HG03354 (cell line): ENCODE measurements at regions not wholly inside any gene's neighbourhood (a gene's known extent, or its start where the extent isn't known, plus 50 kb on each side); places are given as distances from the start of the nearest gene placed in this dataset.
"Not testable (repeated sequence)": the region's sequence is repeated elsewhere in the genome, so short reads cannot be mapped to it uniquely, and the experiment has no call there.

Experiments
- ATAC-seq: cut with Tn5 transposase; IDR thresholded peaks from one replicate; pipeline ENCODE4 v1.9.1; 2021; ENCODE audit warnings: mild to moderate bottlenecking; ENCODE audit not compliant: unreplicated experiment, poor library complexity, severe bottlenecking

DNA sequence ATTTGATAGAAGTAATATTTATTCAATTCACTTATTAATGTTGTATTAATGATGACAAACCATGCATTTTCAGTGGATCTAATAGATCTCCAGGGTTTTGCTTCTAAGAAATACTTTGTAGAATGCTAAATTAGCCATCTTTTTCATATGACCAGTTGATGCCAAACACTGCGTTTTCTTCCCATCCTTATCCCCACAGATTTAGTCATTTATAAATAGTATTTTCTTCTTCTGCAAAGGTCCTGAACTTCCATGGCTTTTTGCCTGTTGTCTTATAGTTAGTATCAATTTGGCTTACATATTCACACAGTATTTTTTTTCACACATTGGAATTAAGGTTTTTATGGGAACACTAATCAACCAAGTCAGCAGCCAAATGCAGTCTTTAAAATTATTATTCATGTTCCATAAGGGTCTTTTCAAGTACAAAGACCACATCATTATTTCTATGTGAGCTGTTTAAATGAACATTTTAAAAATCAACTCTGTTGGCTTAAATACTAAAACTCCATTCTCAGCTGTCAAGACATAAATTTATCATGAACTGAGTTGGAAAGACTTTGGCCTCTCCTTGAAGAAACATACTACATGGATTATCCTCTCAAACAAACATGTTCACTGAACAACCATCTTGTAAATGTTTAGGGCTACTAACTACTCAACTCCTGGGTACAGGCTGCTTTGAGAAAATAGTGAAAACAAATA, 1278.4 kb upstream of the FLRT2 start:
- ATAC-seq, result no peak

- ATAC-seq, result no peak
Measured at GRCh38 chr14:84252706-84253105, 1277.2 kb upstream of the FLRT2 start.

- ATAC-seq, result no peak
Measured at GRCh38 chr14:84253326-84253725, 1276.6 kb upstream of the FLRT2 start.

- no peak for ATAC-seq
Measured at GRCh38 chr14:84254290-84254689, 1275.7 kb upstream of the FLRT2 start.

- ATAC-seq, result no peak
Measured at GRCh38 chr14:84262932-84263331, 1267.0 kb upstream of the FLRT2 start.

DNA sequence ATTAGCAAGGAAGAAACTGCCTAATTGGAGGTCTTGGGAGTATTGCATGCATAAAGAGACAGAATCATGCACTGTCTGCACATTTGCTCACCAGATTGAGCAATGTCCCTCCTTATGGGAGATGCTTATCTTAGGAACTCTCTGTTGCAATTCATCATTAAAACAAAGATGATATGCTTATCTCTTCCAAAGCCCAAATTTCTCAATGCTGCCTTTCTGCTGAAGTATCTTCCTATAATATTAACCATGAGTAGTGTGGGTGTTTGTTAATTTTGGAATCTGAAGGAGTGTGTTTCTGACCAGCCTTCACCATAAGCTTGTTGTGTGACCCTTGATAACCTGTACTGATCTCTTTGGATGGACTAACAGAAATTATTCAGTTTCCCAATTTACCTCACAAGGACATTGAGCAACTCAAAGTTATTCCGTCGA, 1257.6 kb upstream of the FLRT2 start:
- ATAC-seq, result no peak

DNA sequence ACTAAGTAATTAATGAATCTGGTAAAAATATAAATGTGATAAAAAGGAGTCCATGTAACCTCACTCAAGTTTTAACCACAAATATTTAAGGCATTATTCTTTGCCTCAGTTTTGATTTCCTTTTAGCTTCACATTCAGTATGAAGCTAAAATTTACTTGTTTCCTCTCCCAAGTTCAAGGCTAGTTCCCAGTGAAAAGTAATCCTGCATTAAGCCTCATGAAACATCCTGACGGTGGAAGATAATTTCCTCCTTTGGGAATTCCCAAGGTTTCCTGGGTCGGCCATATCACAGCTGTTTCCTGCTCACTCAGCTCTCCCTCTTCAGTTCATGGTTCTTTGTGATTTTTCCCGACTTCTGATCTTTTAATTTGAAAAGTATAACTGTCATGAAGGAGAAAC, 1256.8 kb upstream of the FLRT2 start:
- no peak for ATAC-seq

GRCh38 chr14:84282618-84283017, 1247.3 kb upstream of the FLRT2 start:
- ATAC-seq, result no peak

- no peak for ATAC-seq
Measured at GRCh38 chr14:84288781-84289180, 1241.2 kb upstream of the FLRT2 start.

GRCh38 chr14:84298663-84299195, 1231.2 kb upstream of the FLRT2 start:
- no peak for ATAC-seq

- ATAC-seq, result no peak
Measured at GRCh38 chr14:84303140-84303539, 1226.8 kb upstream of the FLRT2 start.

DNA sequence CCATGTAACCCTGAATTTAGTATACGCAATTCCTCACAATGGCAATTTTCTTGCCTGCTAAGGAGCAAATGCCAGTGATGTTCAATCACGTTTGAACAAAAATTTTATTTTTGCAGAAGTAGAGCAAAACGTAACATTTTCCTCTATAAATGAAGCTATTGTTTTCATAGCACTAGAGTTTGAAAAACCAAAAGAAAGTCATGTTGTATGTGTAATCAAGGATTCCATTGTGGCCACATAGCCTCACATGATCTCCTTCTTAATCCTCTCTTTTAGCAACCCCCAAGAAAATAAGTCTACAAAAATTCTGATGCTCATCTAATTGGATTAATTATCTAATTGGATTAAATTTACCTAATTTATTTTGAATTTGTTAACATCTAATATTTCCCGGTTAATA, 1217.4 kb upstream of the FLRT2 start:
- ATAC-seq, result no peak

DNA sequence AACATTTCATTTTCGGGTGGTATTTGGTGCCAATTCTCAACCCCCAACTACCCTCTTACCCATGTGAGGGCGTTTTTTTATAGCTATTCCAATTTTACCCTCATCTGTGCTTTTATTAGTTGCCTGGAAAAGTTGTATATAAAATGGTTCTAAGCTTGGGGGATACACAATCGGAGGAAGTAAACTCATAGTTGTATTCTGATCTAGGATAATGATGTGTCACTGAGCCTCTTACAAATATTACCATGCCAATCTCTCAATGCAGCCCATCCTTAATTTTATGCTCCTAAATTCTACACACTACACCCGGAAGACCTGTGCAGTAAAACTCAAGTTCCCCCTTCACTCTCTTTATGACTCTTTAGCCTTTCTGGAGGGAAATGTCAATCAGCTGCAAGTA, 1206.5 kb upstream of the FLRT2 start:
- ATAC-seq, result no peak

DNA sequence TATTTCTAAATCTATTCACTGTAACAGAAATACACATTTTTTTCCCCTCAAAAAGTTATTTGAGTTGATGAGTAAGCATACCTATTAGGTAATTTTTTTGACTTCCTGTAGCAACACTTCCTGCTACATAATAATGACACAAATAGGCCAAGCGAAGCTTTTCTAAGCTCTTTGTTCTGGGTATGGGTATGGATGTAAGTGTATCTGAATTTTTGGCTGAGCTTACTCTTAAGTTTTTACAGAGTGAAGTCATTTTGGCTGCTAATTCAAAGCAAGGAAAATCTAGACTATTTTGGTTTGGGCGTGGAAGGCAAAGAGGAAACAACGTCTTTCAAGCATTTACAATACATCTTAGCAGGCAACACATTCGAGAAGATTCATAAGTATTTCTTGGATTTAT, 1206.0 kb upstream of the FLRT2 start:
- no peak for ATAC-seq

DNA sequence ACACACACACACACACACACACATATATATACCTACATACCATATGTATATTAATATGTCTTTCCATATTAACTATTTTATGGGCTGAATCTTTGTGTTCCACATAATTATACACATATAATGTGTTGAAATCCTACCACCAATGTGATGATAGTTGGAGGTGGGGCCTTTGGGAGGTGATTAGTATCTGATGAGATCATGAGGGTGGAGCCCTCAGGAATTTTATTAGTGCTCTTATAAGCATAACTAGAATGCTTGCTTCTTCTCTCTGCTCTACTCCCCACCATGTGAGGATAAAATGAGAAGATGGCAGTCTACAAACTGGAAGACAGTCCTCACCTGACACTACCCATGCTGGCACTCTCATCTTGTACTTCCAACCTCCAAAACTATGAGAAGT, 1193.5 kb upstream of the FLRT2 start:
- no peak for ATAC-seq

- ATAC-seq, result no peak
Measured at GRCh38 chr14:84340938-84341337, 1189.0 kb upstream of the FLRT2 start.

DNA sequence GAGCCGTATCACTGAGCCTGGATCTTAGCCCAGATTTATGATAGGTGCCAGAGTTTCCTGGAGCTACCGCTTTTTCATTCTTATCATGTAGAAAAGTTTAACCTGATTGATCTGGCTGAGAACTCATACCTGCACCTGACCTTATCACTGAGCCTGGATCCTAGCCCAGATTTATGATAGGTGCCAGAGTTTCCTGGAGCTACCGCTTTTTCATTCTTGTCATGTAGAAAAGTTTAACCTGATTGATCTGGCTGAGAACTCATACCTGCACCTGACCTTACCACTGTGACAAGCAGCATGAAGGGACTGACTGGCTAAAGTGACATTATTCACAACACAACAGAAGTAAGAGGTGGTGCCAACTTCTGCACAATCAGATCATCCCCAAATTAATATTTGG, 1188.1 kb upstream of the FLRT2 start:
- not testable (repeated sequence) for ATAC-seq

- ATAC-seq, result no peak
Measured at GRCh38 chr14:84343656-84344055, 1186.3 kb upstream of the FLRT2 start.

GRCh38 chr14:84351646-84352045, 1178.3 kb upstream of the FLRT2 start:
- ATAC-seq, result no peak

GRCh38 chr14:84361476-84361875, 1168.5 kb upstream of the FLRT2 start:
- no peak for ATAC-seq

GRCh38 chr14:84375235-84375634, 1154.7 kb upstream of the FLRT2 start:
- no peak for ATAC-seq

DNA sequence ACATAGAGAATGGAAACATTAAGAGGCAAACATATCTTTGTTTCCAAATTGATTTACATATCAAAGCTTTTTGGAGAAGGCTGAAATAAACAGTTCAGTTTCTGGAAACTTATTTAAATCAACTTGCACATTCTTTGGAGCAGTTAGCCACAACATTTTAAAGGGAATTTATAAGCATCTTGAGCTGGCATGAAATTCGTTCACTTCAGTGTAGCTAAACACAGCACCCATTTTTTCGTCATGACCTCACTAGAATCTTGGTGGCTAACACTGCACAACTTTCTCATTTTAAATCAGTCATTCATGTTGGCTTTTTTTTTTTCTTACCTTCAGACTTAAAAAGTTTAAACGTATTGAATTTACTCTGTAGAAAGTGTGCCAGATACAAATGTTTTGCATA, 1139.9 kb upstream of the FLRT2 start:
- ATAC-seq, result no peak
